OCI-LY3 (cell line): ENCODE measurements at regions not wholly inside any gene's neighbourhood (a gene's known extent, or its start where the extent isn't known, plus 50 kb on each side); places are given as distances from the start of the nearest gene placed in this dataset.

Source experiments
- EZH2phosphoT487 ChIP-seq: fragments of 200-600 bp; shearing (Covaris generic); IDR thresholded peaks from 2 replicates; pipeline ENCODE4 v1.6.1; 2018; ENCODE audit warnings: antibody characterized with exemption, mixed run types, low read depth
- TF ChIP-seq, protein P1 (sequence below): fragments of 200-600, 300-600 bp; sonication (generic); IDR thresholded peaks from 2 replicates; pipeline ENCODE4 v1.5.1; 2014; ENCODE audit warnings: antibody characterized with exemption, low read length, low read depth

DNA sequence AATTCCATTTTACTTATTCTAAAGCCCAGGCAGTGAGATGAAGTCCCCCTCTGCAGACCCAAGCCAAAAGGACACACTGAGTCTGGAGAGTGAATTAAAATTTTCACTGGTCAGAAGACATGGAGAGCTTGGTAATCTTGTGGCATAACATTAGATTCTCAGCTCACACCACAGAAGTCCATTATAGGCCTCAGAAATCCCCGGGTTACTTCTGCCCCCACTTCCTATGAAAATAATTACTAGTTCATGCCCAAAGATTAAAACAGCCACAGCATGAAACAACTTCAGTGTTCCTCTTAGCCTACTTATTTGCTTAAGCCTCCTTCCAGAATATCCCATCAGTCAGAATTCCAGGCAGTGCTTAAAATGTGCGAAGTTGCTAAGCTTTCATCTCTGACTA, 123.3 kb downstream of the ZC3H11B start:
- TF ChIP-seq, protein P1, sequence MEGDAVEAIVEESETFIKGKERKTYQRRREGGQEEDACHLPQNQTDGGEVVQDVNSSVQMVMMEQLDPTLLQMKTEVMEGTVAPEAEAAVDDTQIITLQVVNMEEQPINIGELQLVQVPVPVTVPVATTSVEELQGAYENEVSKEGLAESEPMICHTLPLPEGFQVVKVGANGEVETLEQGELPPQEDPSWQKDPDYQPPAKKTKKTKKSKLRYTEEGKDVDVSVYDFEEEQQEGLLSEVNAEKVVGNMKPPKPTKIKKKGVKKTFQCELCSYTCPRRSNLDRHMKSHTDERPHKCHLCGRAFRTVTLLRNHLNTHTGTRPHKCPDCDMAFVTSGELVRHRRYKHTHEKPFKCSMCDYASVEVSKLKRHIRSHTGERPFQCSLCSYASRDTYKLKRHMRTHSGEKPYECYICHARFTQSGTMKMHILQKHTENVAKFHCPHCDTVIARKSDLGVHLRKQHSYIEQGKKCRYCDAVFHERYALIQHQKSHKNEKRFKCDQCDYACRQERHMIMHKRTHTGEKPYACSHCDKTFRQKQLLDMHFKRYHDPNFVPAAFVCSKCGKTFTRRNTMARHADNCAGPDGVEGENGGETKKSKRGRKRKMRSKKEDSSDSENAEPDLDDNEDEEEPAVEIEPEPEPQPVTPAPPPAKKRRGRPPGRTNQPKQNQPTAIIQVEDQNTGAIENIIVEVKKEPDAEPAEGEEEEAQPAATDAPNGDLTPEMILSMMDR, result no peak
- TF ChIP-seq EZH2phosphoT487, result no peak
